A673 (cell line): ENCODE measurements at regions not wholly inside any gene's neighbourhood (a gene's known extent, or its start where the extent isn't known, plus 50 kb on each side); places are given as distances from the start of the nearest gene placed in this dataset.
"Not testable (repeated sequence)": the region's sequence is repeated elsewhere in the genome, so short reads cannot be mapped to it uniquely, and the experiment has no call there.

ENCODE experiments used
- BruUV-seq: library from RNA; stranded (reverse); fragments of 400-500 nt; replicated peaks from 2 replicates; lab custom pipeline; 2021; lab: Mats Ljungman, UMichigan
- CTCF ChIA-PET: fragments of 300-600 bp; sonication (Branson Sonifier 250); formaldehyde crosslinking; loops from one replicate; lab custom pipeline; 2022; ENCODE audit warnings: antibody characterized with exemption; lab: Charles Lee
- POLR2A ChIA-PET: fragments of 300-600 bp; sonication (Branson Sonifier 250); formaldehyde crosslinking; loops from one replicate; lab custom pipeline; 2022; ENCODE audit warnings: antibody characterized with exemption; ENCODE audit not compliant: low non-redundant PET; lab: Charles Lee
- DNase-seq: peaks from one replicate; pipeline ENCODE4 v3.0.0-alpha.2; 2015; ENCODE audit warnings: low spot score
- H3K27ac ChIP-seq: fragments of 200-600 bp; sonication (generic); 2 replicates; pipeline ENCODE4 v1.5.1; 2016; ENCODE audit warnings: mixed run types, low read depth, mild to moderate bottlenecking, mixed read lengths, antibody characterized with exemption, low read length; ENCODE audit not compliant: poor library complexity, severe bottlenecking
- H3K27me3 ChIP-seq: fragments of 200-600 bp; sonication (generic); replicated peaks from 2 replicates; pipeline ENCODE4 v1.6.1; 2017; ENCODE audit warnings: mixed run types, low read depth, mild to moderate bottlenecking, mixed read lengths, antibody characterized with exemption, low read length; ENCODE audit not compliant: insufficient read depth, poor library complexity
- H3K36me3 ChIP-seq: fragments of 200-600 bp; sonication (generic); 2 replicates; pipeline ENCODE4 v1.6.1; 2016; ENCODE audit warnings: mixed run types, mild to moderate bottlenecking, mixed read lengths, antibody characterized with exemption, low read length; ENCODE audit not compliant: insufficient read depth, poor library complexity, severe bottlenecking
- H3K4me1 ChIP-seq: fragments of 200-600 bp; sonication (generic); 2 replicates; pipeline ENCODE4 v1.6.1; 2017; ENCODE audit warnings: mixed run types, mild to moderate bottlenecking, mixed read lengths, antibody characterized with exemption, low read length; ENCODE audit not compliant: insufficient read depth, poor library complexity, severe bottlenecking
- H3K4me3 ChIP-seq: fragments of 200-600 bp; sonication (generic); 2 replicates; pipeline ENCODE4 v1.5.1; 2016; ENCODE audit warnings: low read depth, mixed run types, mild to moderate bottlenecking, mixed read lengths, low read length; ENCODE audit not compliant: poor library complexity, severe bottlenecking
- H3K9me3 ChIP-seq: fragments of 200-600 bp; sonication (generic); 2 replicates; pipeline ENCODE4 v1.6.1; 2016; ENCODE audit warnings: mixed run types, low read depth, mild to moderate bottlenecking, mixed read lengths, antibody characterized with exemption, low read length; ENCODE audit not compliant: poor library complexity, severe bottlenecking
- EZH2 ChIP-seq: fragments of 200-600 bp; sonication (generic); IDR thresholded peaks from 2 replicates; pipeline ENCODE4 v1.6.1; 2017; ENCODE audit warnings: borderline replicate concordance, low read depth, mild to moderate bottlenecking, mixed read lengths, antibody characterized with exemption, low read length; ENCODE audit not compliant: poor library complexity, severe bottlenecking
- intact Hi-C: fragments of 100-400 bp; cut with micrococcal nuclease; formaldehyde crosslinking; loops from one replicate; pipeline ENCODE4 v1.10.0; 2022; ENCODE audit not compliant: unreplicated experiment
- TF ChIP-seq, protein P1 (sequence below): fragments of 300-800, 200-600 bp; sonication (generic); conservative IDR thresholded peaks from 2 replicates; pipeline ENCODE4 v1.5.1; 2017; ENCODE audit warnings: low read depth, mild to moderate bottlenecking, antibody characterized with exemption, low read length, moderate library complexity, mixed read lengths

DNA sequence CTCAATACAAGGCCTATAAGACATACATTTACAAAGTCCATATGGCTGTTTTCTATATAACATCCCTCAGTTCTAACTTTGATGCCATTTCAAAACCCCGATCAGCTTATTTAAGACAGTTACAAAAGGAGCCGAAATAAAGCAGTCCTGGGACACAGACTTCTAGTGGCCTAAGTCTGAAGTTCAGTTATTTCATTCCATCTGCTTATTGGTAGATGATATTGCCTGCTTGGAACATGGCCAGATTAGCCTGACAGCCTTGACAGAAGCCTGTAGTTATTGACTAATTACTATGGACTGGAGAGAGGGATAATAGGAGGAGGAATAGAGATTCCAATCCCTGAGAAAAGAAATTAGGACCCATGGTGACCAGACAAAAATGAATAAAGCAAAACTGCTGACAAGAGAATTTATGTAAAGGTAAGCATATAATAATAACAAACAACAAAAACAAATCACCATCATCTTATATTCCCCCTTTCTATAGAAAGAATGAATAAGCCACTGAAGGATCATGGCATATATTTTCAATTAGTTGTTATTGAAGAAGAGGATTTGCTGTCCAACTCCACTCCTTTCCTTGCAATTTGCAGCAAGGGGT lies 206.3 kb upstream of the TOM1L1 start:
- no peaks in the 10 kb centered on the region for H3K27me3 ChIP-seq
- peak; percentile 12 for DNase-seq
- no peaks in the 10 kb centered on the region for H3K9me3 ChIP-seq
- H3K4me3 ChIP-seq, result no peak overlapping the region
- no peaks in the 10 kb centered on the region for H3K4me1 ChIP-seq
- H3K27ac ChIP-seq, result no peak overlapping the region
- no TSS peak for BruUV-seq
- CTCF ChIA-PET, result no interaction called here
- no peak for TF ChIP-seq EZH2
- TF ChIP-seq, protein P1, sequence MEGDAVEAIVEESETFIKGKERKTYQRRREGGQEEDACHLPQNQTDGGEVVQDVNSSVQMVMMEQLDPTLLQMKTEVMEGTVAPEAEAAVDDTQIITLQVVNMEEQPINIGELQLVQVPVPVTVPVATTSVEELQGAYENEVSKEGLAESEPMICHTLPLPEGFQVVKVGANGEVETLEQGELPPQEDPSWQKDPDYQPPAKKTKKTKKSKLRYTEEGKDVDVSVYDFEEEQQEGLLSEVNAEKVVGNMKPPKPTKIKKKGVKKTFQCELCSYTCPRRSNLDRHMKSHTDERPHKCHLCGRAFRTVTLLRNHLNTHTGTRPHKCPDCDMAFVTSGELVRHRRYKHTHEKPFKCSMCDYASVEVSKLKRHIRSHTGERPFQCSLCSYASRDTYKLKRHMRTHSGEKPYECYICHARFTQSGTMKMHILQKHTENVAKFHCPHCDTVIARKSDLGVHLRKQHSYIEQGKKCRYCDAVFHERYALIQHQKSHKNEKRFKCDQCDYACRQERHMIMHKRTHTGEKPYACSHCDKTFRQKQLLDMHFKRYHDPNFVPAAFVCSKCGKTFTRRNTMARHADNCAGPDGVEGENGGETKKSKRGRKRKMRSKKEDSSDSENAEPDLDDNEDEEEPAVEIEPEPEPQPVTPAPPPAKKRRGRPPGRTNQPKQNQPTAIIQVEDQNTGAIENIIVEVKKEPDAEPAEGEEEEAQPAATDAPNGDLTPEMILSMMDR, result no peak
- intact Hi-C loops, result no loop called here
- H3K36me3 ChIP-seq, result no peaks in the 10 kb centered on the region
- POLR2A ChIA-PET, result no interaction called here

DNA sequence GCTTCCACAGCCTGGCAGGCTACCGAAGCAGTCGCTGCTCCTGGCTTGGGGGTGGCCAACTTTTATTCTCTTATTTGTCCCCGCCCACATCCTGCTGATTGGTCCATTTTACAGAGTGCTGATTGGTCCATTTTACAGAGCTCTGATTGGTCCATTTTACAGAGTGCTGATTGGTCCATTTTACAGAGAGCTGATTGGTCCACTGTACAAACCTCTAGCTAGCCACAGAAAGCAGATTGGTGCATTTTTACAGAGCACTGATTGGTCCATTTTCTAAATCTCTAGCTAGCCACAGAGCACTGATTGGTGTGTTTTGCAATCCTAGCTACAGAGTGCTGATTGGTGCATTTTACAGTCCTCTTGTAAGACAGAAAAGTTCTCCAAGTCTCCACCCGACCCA lies 187.9 kb upstream of the TOM1L1 start:
- CTCF ChIA-PET, BruUV-seq, H3K4me1 ChIP-seq, H3K36me3 ChIP-seq, intact Hi-C loops, H3K27ac ChIP-seq, DNase-seq, H3K27me3 ChIP-seq, POLR2A ChIA-PET, H3K9me3 ChIP-seq, H3K4me3 ChIP-seq: not testable (repeated sequence)

DNA sequence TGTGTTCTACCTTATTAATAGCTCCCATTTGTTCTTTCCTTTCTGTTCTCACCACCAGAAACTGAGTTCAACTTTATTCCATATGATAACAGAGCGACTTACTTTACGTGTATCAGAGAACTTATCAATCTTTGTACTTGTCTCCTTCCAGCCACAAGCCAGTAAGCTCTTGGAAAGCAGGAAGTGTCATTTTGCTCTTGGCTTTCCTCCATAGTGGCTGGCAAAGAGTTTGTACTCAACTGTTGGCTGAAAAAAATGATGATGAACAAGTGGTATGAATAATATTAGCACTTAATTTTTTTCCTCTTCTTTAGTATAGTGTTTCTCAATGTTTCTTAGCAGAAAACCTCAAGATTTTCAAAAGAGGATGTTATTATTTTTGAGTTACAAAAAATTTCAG lies 182.4 kb upstream of the TOM1L1 start:
- no peak for DNase-seq
- intact Hi-C loops, result no loop called here
- Histone ChIP-seq H3K27me3 (no peaks in the 10 kb centered on the region), H3K4me3 (no peak overlapping the region), H3K36me3 (no peaks in the 10 kb centered on the region), H3K9me3 (no peaks in the 10 kb centered on the region), H3K4me1 (no peaks in the 10 kb centered on the region), H3K27ac (no peak overlapping the region)
- ChIA-PET CTCF (no interaction called here), POLR2A (no interaction called here)
- no TSS peak for BruUV-seq
- no peak for TF ChIP-seq EZH2
- TF ChIP-seq, protein P1, result no peak

DNA sequence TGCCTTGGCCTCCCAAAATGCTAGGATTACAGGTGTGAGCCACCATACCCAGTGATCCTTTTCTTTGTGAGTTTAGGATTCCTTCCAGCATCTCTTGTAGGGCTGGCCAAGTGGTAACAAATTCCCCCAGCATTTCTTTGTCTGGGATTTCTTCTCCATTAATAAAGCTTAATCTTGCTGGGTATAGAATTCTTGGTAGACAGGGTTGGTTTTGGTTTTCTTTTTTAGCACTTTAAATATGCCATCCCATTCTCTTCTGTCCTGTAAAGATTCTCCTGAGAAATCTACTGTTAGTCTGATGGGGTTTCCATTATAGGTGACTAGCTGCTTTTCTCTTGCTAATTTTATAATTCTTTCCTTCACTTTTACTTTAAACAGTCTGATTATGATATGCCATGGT lies 173.0 kb upstream of the TOM1L1 start:
- no peak for DNase-seq
- TF ChIP-seq, protein P1, result no peak
- no peak for TF ChIP-seq EZH2
- intact Hi-C loops, result no loop called here
- no peaks in the 10 kb centered on the region for H3K9me3 ChIP-seq
- no peaks in the 10 kb centered on the region for H3K36me3 ChIP-seq
- no peak overlapping the region for H3K4me3 ChIP-seq
- POLR2A ChIA-PET, result no interaction called here
- H3K27me3 ChIP-seq, result no peaks in the 10 kb centered on the region
- BruUV-seq, result no TSS peak
- no peak overlapping the region for H3K27ac ChIP-seq
- CTCF ChIA-PET, result no interaction called here
- H3K4me1 ChIP-seq, result no peaks in the 10 kb centered on the region
